ENCODE measurements at regions not wholly inside any gene's neighbourhood (a gene's known extent, or its start where the extent isn't known, plus 50 kb on each side); places are given as distances from the start of the nearest gene placed in this dataset.

GRCh38 chr15:93173369-93173768 lies 84.4 kb upstream of the RGMA start:
- Mint-ChIP-seq H3K27ac (no peak overlapping the region), H3K4me1 (no peaks in the 10 kb centered on the region), H3K27me3 (ENCODE audit: insufficient read depth) (peaks cover 27% of the 10 kb centered on the region), H3K36me3 (ENCODE audit: low read depth) (no peaks in the 10 kb centered on the region), H3K4me3 (no peak overlapping the region), H3K9me3 (peaks cover 19% of the 10 kb centered on the region)
- peak; percentile 28 for DNase-seq
- no peak overlapping the region for H3K27ac ChIP-seq (ENCODE audit: low read depth, low read length)
- no peaks in the 10 kb centered on the region for H3K27me3 ChIP-seq (ENCODE audit: control insufficient read depth, insufficient read depth, low read length, poor library complexity, severe bottlenecking)
- no peak overlapping the region for H3K9ac ChIP-seq (ENCODE audit: extremely low read depth, low read length, poor library complexity, severe bottlenecking)
- no peaks in the 10 kb centered on the region for H3K36me3 ChIP-seq (ENCODE audit: control insufficient read depth, insufficient read depth, low read length)
- 62 to 82% methylated on average over 2 of the region's 3 CpGs for WGBS, 2 experiments (ENCODE audit: insufficient coverage in 1 of 2, insufficient read length in 1 of 2)
- no peak overlapping the region for H3K4me3 ChIP-seq (ENCODE audit: low read length)
- peaks cover 6% of the 10 kb centered on the region for H3K9me3 ChIP-seq (ENCODE audit: control insufficient read depth, low read length)
- H3K4me1 ChIP-seq (ENCODE audit: control insufficient read depth, insufficient read depth, low read length), result no peaks in the 10 kb centered on the region
- TF ChIP-seq, protein P1, sequence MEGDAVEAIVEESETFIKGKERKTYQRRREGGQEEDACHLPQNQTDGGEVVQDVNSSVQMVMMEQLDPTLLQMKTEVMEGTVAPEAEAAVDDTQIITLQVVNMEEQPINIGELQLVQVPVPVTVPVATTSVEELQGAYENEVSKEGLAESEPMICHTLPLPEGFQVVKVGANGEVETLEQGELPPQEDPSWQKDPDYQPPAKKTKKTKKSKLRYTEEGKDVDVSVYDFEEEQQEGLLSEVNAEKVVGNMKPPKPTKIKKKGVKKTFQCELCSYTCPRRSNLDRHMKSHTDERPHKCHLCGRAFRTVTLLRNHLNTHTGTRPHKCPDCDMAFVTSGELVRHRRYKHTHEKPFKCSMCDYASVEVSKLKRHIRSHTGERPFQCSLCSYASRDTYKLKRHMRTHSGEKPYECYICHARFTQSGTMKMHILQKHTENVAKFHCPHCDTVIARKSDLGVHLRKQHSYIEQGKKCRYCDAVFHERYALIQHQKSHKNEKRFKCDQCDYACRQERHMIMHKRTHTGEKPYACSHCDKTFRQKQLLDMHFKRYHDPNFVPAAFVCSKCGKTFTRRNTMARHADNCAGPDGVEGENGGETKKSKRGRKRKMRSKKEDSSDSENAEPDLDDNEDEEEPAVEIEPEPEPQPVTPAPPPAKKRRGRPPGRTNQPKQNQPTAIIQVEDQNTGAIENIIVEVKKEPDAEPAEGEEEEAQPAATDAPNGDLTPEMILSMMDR (conservative IDR thresholded peaks at IDR 0.05), result no peak

GRCh38 chr15:93171476-93171875 lies 82.5 kb upstream of the RGMA start:
- peaks cover 5% of the 10 kb centered on the region for H3K4me1 Mint-ChIP-seq
- H3K4me3 Mint-ChIP-seq, result no peak overlapping the region
- H3K4me1 ChIP-seq (ENCODE audit: control insufficient read depth, insufficient read depth, low read length), result peaks cover under 1% of the 10 kb centered on the region
- 79 to 85% methylated on average over 2 to 3 of the region's 3 CpGs for WGBS, 2 experiments (ENCODE audit: insufficient coverage in 1 of 2, insufficient read length in 1 of 2)
- peaks cover 15% of the 10 kb centered on the region for H3K9me3 Mint-ChIP-seq
- H3K36me3 ChIP-seq (ENCODE audit: control insufficient read depth, insufficient read depth, low read length), result no peaks in the 10 kb centered on the region
- no peak overlapping the region for H3K27ac ChIP-seq (ENCODE audit: low read depth, low read length)
- DNase-seq, result no peak
- TF ChIP-seq, protein P1 (conservative IDR thresholded peaks at IDR 0.05), result no peak
- no peaks in the 10 kb centered on the region for H3K27me3 ChIP-seq (ENCODE audit: control insufficient read depth, insufficient read depth, low read length, poor library complexity, severe bottlenecking)
- no peak overlapping the region for H3K27ac Mint-ChIP-seq
- H3K27me3 Mint-ChIP-seq (ENCODE audit: insufficient read depth), result peaks cover 27% of the 10 kb centered on the region
- no peaks in the 10 kb centered on the region for H3K36me3 Mint-ChIP-seq (ENCODE audit: low read depth)
- peaks cover 6% of the 10 kb centered on the region for H3K9me3 ChIP-seq (ENCODE audit: control insufficient read depth, low read length)
- no peak overlapping the region for H3K4me3 ChIP-seq (ENCODE audit: low read length)
- no peak overlapping the region for H3K9ac ChIP-seq (ENCODE audit: extremely low read depth, low read length, poor library complexity, severe bottlenecking)

- H3K27me3 ChIP-seq (ENCODE audit: control insufficient read depth, insufficient read depth, low read length, poor library complexity, severe bottlenecking), result no peaks in the 10 kb centered on the region
- no peak overlapping the region for H3K9ac ChIP-seq (ENCODE audit: extremely low read depth, low read length, poor library complexity, severe bottlenecking)
- peaks cover 6% of the 10 kb centered on the region for H3K9me3 ChIP-seq (ENCODE audit: control insufficient read depth, low read length)
- Mint-ChIP-seq H3K4me3 (no peak overlapping the region), H3K27me3 (ENCODE audit: insufficient read depth) (peaks cover 21% of the 10 kb centered on the region), H3K4me1 (peaks cover 13% of the 10 kb centered on the region), H3K9me3 (peaks cover 15% of the 10 kb centered on the region), H3K27ac (no peak overlapping the region), H3K36me3 (ENCODE audit: low read depth) (no peaks in the 10 kb centered on the region)
- no peak overlapping the region for H3K27ac ChIP-seq (ENCODE audit: low read depth, low read length)
- no peak for DNase-seq
- H3K4me1 ChIP-seq (ENCODE audit: control insufficient read depth, insufficient read depth, low read length), result peaks cover 6% of the 10 kb centered on the region
- no peak overlapping the region for H3K4me3 ChIP-seq (ENCODE audit: low read length)
- H3K36me3 ChIP-seq (ENCODE audit: control insufficient read depth, insufficient read depth, low read length), result no peaks in the 10 kb centered on the region
- WGBS, 2 experiments (ENCODE audit: insufficient coverage in 1 of 2, insufficient read length in 1 of 2), result 78 to 86% methylated on average over 4 to 6 of the region's 6 CpGs
- TF ChIP-seq, protein P1 (conservative IDR thresholded peaks at IDR 0.05), result no peak
Observed at GRCh38 chr15:93170329-93170728, 81.3 kb upstream of the RGMA start.

Data from endodermal cell (in vitro differentiated cells).